GM23338 (cell line): ENCODE measurements at regions not wholly inside any gene's neighbourhood (a gene's known extent, or its start where the extent isn't known, plus 50 kb on each side); places are given as distances from the start of the nearest gene placed in this dataset.

Experiments
- ATAC-seq: fragments of 200-7000 bp; cut with Tn5 transposase; 3 replicates; pipeline ENCODE4 v1.9.1; 2020
- DNase-seq: peaks from one replicate; pipeline ENCODE4 v3.0.0-alpha.2; 2015; ENCODE audit warnings: low spot score
- H2AFZ ChIP-seq: fragments of 200-600 bp; sonication (generic); 2 replicates; pipeline ENCODE4 v1.8.0; 2016; ENCODE audit warnings: antibody characterized with exemption, mild to moderate bottlenecking, moderate library complexity
- H3F3A ChIP-seq: fragments of 200-600 bp; sonication (generic); replicated peaks from 2 replicates; pipeline ENCODE4 v1.8.0; 2017; ENCODE audit warnings: antibody characterized with exemption, mixed run types, low read depth
- H3K27ac ChIP-seq: fragments of 200-600 bp; sonication (generic); 2 replicates; pipeline ENCODE4 v1.6.1; 2016; ENCODE audit warnings: low read depth
- H3K27me3 ChIP-seq: fragments of 200-600 bp; sonication (generic); 2 replicates; pipeline ENCODE4 v1.8.0; 2016; ENCODE audit warnings: mild to moderate bottlenecking, mixed run types, moderate library complexity; ENCODE audit not compliant: insufficient read depth
- H3K36me3 ChIP-seq: fragments of 200-600 bp; sonication (generic); 2 replicates; pipeline ENCODE4 v1.8.0; 2016; ENCODE audit warnings: mild to moderate bottlenecking; ENCODE audit not compliant: insufficient read depth
- H3K4me1 ChIP-seq: fragments of 200-600 bp; sonication (generic); 2 replicates; pipeline ENCODE4 v1.8.0; 2016; ENCODE audit warnings: mild to moderate bottlenecking, moderate library complexity; ENCODE audit not compliant: insufficient read depth
- H3K4me2 ChIP-seq: fragments of 200-600 bp; sonication (generic); 2 replicates; pipeline ENCODE4 v1.7.1; 2017; ENCODE audit warnings: mixed run types
- H3K4me3 ChIP-seq: fragments of 200-600 bp; sonication (generic); 2 replicates; pipeline ENCODE4 v1.6.1; 2016; ENCODE audit warnings: mixed run types
- H3K79me2 ChIP-seq: fragments of 200-600 bp; sonication (generic); replicated peaks from 2 replicates; pipeline ENCODE4 v1.8.0; 2017; ENCODE audit warnings: mild to moderate bottlenecking; ENCODE audit not compliant: insufficient read depth
- H3K9me2 ChIP-seq: fragments of 200-600 bp; sonication (generic); 2 replicates; pipeline ENCODE4 v1.8.0; 2017; ENCODE audit not compliant: insufficient read depth
- H4K20me1 ChIP-seq: fragments of 200-600 bp; sonication (generic); replicated peaks from 2 replicates; pipeline ENCODE4 v1.8.0; 2017; ENCODE audit warnings: mild to moderate bottlenecking; ENCODE audit not compliant: insufficient read depth
- H3K27ac Mint-ChIP-seq: 2 replicates; pipeline ENCODE4 v1.8.0; 2020; ENCODE audit warnings: inconsistent platforms, mild to moderate bottlenecking, moderate library complexity, mixed read lengths
- H3K27me3 Mint-ChIP-seq: 3 replicates; pipeline ENCODE4 v1.8.0; 2022; ENCODE audit warnings: low read depth, mild to moderate bottlenecking, moderate library complexity, mixed read lengths, inconsistent platforms; ENCODE audit not compliant: insufficient read depth, poor library complexity
- H3K36me3 Mint-ChIP-seq: 3 replicates; pipeline ENCODE4 v1.8.0; 2021; ENCODE audit warnings: low read depth, mild to moderate bottlenecking, inconsistent platforms, moderate library complexity, mixed read lengths
- H3K4me1 Mint-ChIP-seq: 3 replicates; pipeline ENCODE4 v1.8.0; 2020; ENCODE audit warnings: mild to moderate bottlenecking, inconsistent platforms, mixed read lengths
- H3K4me3 Mint-ChIP-seq: 3 replicates; pipeline ENCODE4 v1.8.0; 2021; ENCODE audit warnings: moderate library complexity, mild to moderate bottlenecking, inconsistent platforms, mixed read lengths
- H3K9me3 Mint-ChIP-seq: 3 replicates; pipeline ENCODE4 v1.8.0; 2020; ENCODE audit warnings: moderate library complexity, mild to moderate bottlenecking, inconsistent platforms, mixed read lengths
- EZH2 ChIP-seq: fragments of 200-600 bp; sonication (generic); IDR thresholded peaks from one replicate; pipeline ENCODE4 v1.8.0; 2017; ENCODE audit warnings: antibody characterized with exemption, mild to moderate bottlenecking, low read depth; ENCODE audit not compliant: unreplicated experiment
- EZH2phosphoT487 ChIP-seq: fragments of 200-600 bp; sonication (generic); IDR thresholded peaks from one replicate; pipeline ENCODE4 v1.8.1; 2018; ENCODE audit warnings: antibody characterized with exemption; ENCODE audit not compliant: unreplicated experiment
- JUNB ChIP-seq: IDR thresholded peaks from one replicate; pipeline ENCODE4 v1.6.1; 2016; ENCODE audit warnings: antibody characterized with exemption; ENCODE audit not compliant: unreplicated experiment
- NANOG ChIP-seq: IDR thresholded peaks from 2 replicates; pipeline ENCODE4 v1.6.1; 2016; ENCODE audit warnings: antibody characterized with exemption, borderline replicate concordance
- POLR2AphosphoS5 ChIP-seq: IDR thresholded peaks from 2 replicates; pipeline ENCODE4 v1.6.1; 2016; ENCODE audit warnings: antibody characterized with exemption, low read depth
- STAT1 ChIP-seq: IDR thresholded peaks from one replicate; pipeline ENCODE4 v1.6.1; 2016; ENCODE audit warnings: antibody characterized with exemption; ENCODE audit not compliant: unreplicated experiment
- ZNF114 ChIP-seq: fragments of 250-450 bp; sonication (Bioruptor Pico); IDR thresholded peaks from 2 replicates; pipeline ENCODE4 v1.5.0; 2020; ENCODE audit warnings: mild to moderate bottlenecking, moderate library complexity
- TF ChIP-seq, protein P1 (sequence below): IDR thresholded peaks from one replicate; pipeline ENCODE4 v1.6.1; 2018; ENCODE audit warnings: antibody characterized with exemption; ENCODE audit not compliant: unreplicated experiment
- TF ChIP-seq, protein P2 (sequence below), 2 experiments: fragments of 200-600 bp in 1 of 2; sonication (generic) in 1 of 2; conservative IDR thresholded peaks; 2 replicates each; pipeline versions ENCODE4 v1.5.1 to v1.6.1; 2016 to 2017; ENCODE audit warnings: antibody characterized with exemption in 2 of 2, low read depth in 2 of 2, mild to moderate bottlenecking in 2 of 2, moderate library complexity in 1 of 2
- TF ChIP-seq, protein P3 (sequence below): IDR thresholded peaks from 2 replicates; pipeline ENCODE4 v1.6.1; 2016; ENCODE audit warnings: antibody characterized with exemption

DNA sequence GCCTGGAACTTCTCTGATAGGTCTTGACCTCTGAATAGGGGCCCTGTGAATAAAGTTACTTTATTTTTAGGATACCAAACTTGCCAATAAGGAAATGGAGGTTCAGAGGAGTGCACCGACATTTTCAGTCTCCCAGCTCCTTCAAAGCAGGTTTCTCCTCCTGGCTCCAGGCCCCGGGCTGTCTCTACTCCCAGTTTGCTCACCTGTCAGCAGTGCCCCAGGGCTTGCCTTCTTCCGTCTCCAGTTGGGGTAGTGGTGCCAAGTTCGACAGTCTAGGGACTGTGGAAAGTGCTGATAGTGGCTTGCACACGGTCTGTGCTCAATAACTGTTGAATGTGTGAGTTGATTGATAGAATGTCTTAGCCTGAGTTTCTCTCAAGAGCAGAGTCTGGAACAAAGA is 149.2 kb downstream of the ACTL8 start (continued):
- TF ChIP-seq, protein P1, sequence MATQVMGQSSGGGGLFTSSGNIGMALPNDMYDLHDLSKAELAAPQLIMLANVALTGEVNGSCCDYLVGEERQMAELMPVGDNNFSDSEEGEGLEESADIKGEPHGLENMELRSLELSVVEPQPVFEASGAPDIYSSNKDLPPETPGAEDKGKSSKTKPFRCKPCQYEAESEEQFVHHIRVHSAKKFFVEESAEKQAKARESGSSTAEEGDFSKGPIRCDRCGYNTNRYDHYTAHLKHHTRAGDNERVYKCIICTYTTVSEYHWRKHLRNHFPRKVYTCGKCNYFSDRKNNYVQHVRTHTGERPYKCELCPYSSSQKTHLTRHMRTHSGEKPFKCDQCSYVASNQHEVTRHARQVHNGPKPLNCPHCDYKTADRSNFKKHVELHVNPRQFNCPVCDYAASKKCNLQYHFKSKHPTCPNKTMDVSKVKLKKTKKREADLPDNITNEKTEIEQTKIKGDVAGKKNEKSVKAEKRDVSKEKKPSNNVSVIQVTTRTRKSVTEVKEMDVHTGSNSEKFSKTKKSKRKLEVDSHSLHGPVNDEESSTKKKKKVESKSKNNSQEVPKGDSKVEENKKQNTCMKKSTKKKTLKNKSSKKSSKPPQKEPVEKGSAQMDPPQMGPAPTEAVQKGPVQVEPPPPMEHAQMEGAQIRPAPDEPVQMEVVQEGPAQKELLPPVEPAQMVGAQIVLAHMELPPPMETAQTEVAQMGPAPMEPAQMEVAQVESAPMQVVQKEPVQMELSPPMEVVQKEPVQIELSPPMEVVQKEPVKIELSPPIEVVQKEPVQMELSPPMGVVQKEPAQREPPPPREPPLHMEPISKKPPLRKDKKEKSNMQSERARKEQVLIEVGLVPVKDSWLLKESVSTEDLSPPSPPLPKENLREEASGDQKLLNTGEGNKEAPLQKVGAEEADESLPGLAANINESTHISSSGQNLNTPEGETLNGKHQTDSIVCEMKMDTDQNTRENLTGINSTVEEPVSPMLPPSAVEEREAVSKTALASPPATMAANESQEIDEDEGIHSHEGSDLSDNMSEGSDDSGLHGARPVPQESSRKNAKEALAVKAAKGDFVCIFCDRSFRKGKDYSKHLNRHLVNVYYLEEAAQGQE: no peak
- TF ChIP-seq POLR2AphosphoS5 (no peak), EZH2phosphoT487 (no peak), ZNF114 (no peak), EZH2 (no peak), STAT1 (no peak)
- TF ChIP-seq, protein P2, sequence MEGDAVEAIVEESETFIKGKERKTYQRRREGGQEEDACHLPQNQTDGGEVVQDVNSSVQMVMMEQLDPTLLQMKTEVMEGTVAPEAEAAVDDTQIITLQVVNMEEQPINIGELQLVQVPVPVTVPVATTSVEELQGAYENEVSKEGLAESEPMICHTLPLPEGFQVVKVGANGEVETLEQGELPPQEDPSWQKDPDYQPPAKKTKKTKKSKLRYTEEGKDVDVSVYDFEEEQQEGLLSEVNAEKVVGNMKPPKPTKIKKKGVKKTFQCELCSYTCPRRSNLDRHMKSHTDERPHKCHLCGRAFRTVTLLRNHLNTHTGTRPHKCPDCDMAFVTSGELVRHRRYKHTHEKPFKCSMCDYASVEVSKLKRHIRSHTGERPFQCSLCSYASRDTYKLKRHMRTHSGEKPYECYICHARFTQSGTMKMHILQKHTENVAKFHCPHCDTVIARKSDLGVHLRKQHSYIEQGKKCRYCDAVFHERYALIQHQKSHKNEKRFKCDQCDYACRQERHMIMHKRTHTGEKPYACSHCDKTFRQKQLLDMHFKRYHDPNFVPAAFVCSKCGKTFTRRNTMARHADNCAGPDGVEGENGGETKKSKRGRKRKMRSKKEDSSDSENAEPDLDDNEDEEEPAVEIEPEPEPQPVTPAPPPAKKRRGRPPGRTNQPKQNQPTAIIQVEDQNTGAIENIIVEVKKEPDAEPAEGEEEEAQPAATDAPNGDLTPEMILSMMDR (conservative IDR thresholded peaks at IDR 0.05; ENCODE audit: low read depth in 2 of 2): no peak
- TF ChIP-seq, protein P3, sequence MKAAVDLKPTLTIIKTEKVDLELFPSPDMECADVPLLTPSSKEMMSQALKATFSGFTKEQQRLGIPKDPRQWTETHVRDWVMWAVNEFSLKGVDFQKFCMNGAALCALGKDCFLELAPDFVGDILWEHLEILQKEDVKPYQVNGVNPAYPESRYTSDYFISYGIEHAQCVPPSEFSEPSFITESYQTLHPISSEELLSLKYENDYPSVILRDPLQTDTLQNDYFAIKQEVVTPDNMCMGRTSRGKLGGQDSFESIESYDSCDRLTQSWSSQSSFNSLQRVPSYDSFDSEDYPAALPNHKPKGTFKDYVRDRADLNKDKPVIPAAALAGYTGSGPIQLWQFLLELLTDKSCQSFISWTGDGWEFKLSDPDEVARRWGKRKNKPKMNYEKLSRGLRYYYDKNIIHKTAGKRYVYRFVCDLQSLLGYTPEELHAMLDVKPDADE: no peak

DNA sequence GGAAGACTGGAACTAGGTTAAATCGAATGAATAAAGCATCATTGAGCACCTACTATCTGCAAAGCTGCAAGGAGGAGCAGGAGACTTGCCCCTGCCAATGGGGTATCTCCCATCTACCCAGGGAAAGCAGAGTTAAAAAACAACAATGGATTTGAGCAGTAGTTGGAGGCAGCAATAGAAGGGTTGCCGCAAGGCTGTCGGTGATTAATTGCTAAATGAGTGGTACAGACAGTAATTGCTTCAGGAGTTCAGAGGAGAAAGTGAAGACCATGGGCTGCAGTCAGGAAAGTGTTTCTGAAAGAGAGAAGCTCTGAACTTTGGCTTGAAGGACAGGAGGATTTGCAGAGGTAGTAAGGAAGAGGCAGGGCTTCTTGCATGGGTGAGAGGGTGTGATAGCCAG is 152.9 kb downstream of the ACTL8 start:
- Mint-ChIP-seq H3K4me1 (peaks cover 5% of the 10 kb centered on the region; the same call in 2 of the 3 replicates), H3K27ac (no peak overlapping the region), H3K4me3 (no peak overlapping the region), H3K36me3 (no peaks in the 10 kb centered on the region), H3K9me3 (no peaks in the 10 kb centered on the region), H3K27me3 (peaks cover 2% of the 10 kb centered on the region)
- no peak overlapping the region for H3K27ac ChIP-seq
- no peak overlapping the region for H3K4me2 ChIP-seq
- H2AFZ ChIP-seq: no peak overlapping the region
- DNase-seq (no peak), ATAC-seq (no peak)
- 0 out of 2 replicates have a peak, but pooled peaks cover 3% of the 10 kb centered on the region for H3K9me2 ChIP-seq
- H3F3A ChIP-seq: no peaks in the 10 kb centered on the region
- no peaks in the 10 kb centered on the region for H3K27me3 ChIP-seq
- H3K36me3 ChIP-seq: no peaks in the 10 kb centered on the region
- H3K79me2 ChIP-seq: no peaks in the 10 kb centered on the region
- no peak overlapping the region for H3K4me3 ChIP-seq
- no peaks in the 10 kb centered on the region for H4K20me1 ChIP-seq
- 0 out of 2 replicates have a peak, but pooled peaks cover 6% of the 10 kb centered on the region for H3K4me1 ChIP-seq
- TF ChIP-seq, protein P1: no peak
- TF ChIP-seq NANOG (no peak), EZH2phosphoT487 (no peak), STAT1 (no peak), EZH2 (no peak), JUNB (no peak), ZNF114 (no peak)
- TF ChIP-seq, protein P3: no peak
